Tibial nerve (tissue), 4 donors: ENCODE measurements at regions not wholly inside any gene's neighbourhood (a gene's known extent, or its start where the extent isn't known, plus 50 kb on each side); places are given as distances from the start of the nearest gene placed in this dataset.

Experiments used
- DNase-seq, 2 donors: peaks; one replicate each; pipeline ENCODE4 v3.0.0-alpha.2; 2019; ENCODE audit warnings: low spot score in 2 of 2
- H3K27ac ChIP-seq, 4 donors: fragments of 200-600 bp; sonication (generic) in 3 of 4; one replicate each; pipeline ENCODE4 v1.5.1; 2017 to 2019; ENCODE audit warnings: mild to moderate bottlenecking in 1 of 4
- H3K27me3 ChIP-seq, 2 donors: fragments of 200-600 bp; sonication (generic) in 1 of 2; one replicate each; pipeline versions ENCODE4 v1.5.1 to v1.6.0; 2017 to 2019
- H3K36me3 ChIP-seq, 3 donors: fragments of 200-600 bp; sonication (generic); one replicate each; pipeline ENCODE4 v1.5.1; 2018 to 2019
- H3K4me1 ChIP-seq, 4 donors: fragments of 200-600 bp; sonication (generic) in 3 of 4; one replicate each; pipeline ENCODE4 v1.5.1; 2017 to 2019
- H3K4me3 ChIP-seq, 4 donors: fragments of 200-600 bp; sonication (generic) in 3 of 4; one replicate each; pipeline ENCODE4 v1.5.1; 2017 to 2019; ENCODE audit warnings: mild to moderate bottlenecking in 1 of 4, moderate library complexity in 1 of 4
- H3K9me3 ChIP-seq, 4 donors: fragments of 200-600 bp; sonication (generic) in 3 of 4; one replicate each; pipeline ENCODE4 v1.5.1; 2017 to 2019
- EP300 ChIP-seq, 2 donors: sonication (generic); formaldehyde crosslinking; IDR thresholded peaks; one replicate each; pipeline ENCODE4 v1.6.1; 2017; ENCODE audit warnings: antibody characterized with exemption in 2 of 2, mild to moderate bottlenecking in 1 of 2
- POLR2A ChIP-seq, 2 donors: fragments of 450-650 bp; IDR thresholded peaks; one replicate each; pipeline ENCODE4 v1.6.1; 2017; ENCODE audit warnings: antibody characterized with exemption in 2 of 2, mild to moderate bottlenecking in 2 of 2, moderate library complexity in 2 of 2
- WGBS, 2 donors: methylation state at CpG; one replicate each; pipeline ENCODE4 v1.1.5; 2018; 5-methylcytosine and 5-hydroxymethylcytosine counted together
- TF ChIP-seq, protein P1 (sequence below), 5 experiments: fragments of 200-600 bp in 3 of 5; fragments of 450-650 bp in 2 of 5; sonication (generic) in 3 of 5; IDR thresholded peaks; one replicate each; pipeline ENCODE4 v1.5.1; 2016 to 2019; ENCODE audit warnings: antibody characterized with exemption in 5 of 5, mild to moderate bottlenecking in 3 of 5, moderate library complexity in 2 of 5

DNA sequence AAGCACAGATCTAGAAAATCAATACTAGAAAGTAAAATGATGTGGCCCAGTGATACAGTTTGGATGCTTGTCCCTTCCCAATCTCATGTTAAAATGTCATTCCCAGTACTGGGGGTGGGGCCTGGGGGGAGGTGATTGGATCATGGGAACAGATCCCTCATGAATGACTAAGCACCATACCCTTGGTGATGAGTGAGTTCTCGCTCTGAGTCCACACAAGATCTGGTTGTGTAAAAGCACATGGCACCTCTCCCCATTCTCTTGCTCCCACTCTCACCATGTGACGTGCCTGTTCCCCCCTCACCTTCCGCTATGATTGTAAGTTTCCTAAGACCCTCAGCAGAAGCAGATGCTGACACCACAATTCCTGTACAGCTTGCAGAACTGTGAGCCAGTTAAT, 234.2 kb upstream of the CDH6 start:
- Histone ChIP-seq H3K27ac (no peak overlapping the region), H3K27me3 (no peaks in the 10 kb centered on the region), H3K4me1 (no peaks in the 10 kb centered on the region), H3K4me3 (no peak overlapping the region), H3K36me3 (no peaks in the 10 kb centered on the region), H3K9me3 (no peaks in the 10 kb centered on the region)
- TF ChIP-seq EP300 (IDR thresholded peaks at IDR 0.05) (no peak), POLR2A (IDR thresholded peaks at IDR 0.05) (no peak)
- TF ChIP-seq, protein P1, sequence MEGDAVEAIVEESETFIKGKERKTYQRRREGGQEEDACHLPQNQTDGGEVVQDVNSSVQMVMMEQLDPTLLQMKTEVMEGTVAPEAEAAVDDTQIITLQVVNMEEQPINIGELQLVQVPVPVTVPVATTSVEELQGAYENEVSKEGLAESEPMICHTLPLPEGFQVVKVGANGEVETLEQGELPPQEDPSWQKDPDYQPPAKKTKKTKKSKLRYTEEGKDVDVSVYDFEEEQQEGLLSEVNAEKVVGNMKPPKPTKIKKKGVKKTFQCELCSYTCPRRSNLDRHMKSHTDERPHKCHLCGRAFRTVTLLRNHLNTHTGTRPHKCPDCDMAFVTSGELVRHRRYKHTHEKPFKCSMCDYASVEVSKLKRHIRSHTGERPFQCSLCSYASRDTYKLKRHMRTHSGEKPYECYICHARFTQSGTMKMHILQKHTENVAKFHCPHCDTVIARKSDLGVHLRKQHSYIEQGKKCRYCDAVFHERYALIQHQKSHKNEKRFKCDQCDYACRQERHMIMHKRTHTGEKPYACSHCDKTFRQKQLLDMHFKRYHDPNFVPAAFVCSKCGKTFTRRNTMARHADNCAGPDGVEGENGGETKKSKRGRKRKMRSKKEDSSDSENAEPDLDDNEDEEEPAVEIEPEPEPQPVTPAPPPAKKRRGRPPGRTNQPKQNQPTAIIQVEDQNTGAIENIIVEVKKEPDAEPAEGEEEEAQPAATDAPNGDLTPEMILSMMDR (IDR thresholded peaks at IDR 0.05) = no peak
- WGBS, 2 donors = 91 to 93% methylated on average over 3 of the region's 3 CpGs
- DNase-seq = no peak

DNA sequence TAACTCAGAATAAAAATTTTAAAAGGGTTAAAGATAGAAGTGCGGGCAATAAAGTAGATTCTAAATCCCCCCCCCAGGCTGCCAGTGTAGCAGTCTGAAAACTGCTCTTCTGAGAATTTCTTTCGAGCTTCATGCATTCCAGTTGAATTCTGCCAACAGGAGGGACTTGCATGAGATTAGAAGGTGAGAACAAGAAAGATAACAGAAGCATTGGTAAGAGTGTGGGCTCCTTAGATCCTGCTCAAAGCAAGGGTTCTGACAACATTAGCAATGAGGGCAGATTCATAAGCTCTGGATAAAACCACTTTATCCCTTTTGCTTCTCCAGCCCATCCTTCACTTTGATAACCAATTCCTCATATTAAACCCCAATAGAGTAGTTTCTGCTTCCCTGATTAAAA, 235.9 kb upstream of the CDH6 start:
- H3K27me3 ChIP-seq = no peaks in the 10 kb centered on the region
- H3K4me3 ChIP-seq = no peak overlapping the region
- WGBS, 2 donors = 70 to 73% methylated on average over 2 of the region's 2 CpGs
- H3K4me1 ChIP-seq = no peaks in the 10 kb centered on the region
- H3K27ac ChIP-seq = no peak overlapping the region
- no peaks in the 10 kb centered on the region for H3K36me3 ChIP-seq
- TF ChIP-seq, protein P1 (IDR thresholded peaks at IDR 0.05) = no peak
- no peak for TF ChIP-seq POLR2A (IDR thresholded peaks at IDR 0.05)
- no peak for TF ChIP-seq EP300 (IDR thresholded peaks at IDR 0.05)
- H3K9me3 ChIP-seq = peaks cover 0 to under 1% (median 0%) of the 10 kb centered on the region in 4 donors
- DNase-seq = no peak

DNA sequence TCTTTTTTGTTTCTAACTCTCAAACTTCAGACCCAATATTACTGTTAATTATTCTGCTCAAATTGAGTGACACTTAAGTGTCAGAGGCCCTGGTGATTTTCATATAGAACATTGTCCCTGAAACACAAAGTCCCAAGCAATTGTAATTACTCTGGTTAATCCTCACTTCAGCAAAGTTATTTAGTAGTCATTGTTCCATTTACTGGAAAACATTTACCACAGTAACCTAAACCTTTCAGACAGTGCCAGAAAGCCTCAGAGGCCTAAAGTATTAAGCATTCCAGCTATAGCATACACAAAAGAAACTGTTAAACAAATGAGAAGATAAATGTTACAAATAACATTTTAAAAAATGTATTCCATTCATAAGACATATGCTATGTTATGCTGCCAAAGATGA, 237.2 kb upstream of the CDH6 start:
- H3K4me3 ChIP-seq = no peak overlapping the region
- H3K27ac ChIP-seq = no peak overlapping the region
- H3K27me3 ChIP-seq = no peaks in the 10 kb centered on the region
- no peaks in the 10 kb centered on the region for H3K4me1 ChIP-seq
- TF ChIP-seq, protein P1 (IDR thresholded peaks at IDR 0.05) = no peak
- TF ChIP-seq POLR2A (IDR thresholded peaks at IDR 0.05) = no peak
- TF ChIP-seq EP300 (IDR thresholded peaks at IDR 0.05) = no peak
- peaks cover 0 to 3% (median 0%) of the 10 kb centered on the region in 4 donors for H3K9me3 ChIP-seq
- DNase-seq = no peak
- H3K36me3 ChIP-seq = no peaks in the 10 kb centered on the region

DNA sequence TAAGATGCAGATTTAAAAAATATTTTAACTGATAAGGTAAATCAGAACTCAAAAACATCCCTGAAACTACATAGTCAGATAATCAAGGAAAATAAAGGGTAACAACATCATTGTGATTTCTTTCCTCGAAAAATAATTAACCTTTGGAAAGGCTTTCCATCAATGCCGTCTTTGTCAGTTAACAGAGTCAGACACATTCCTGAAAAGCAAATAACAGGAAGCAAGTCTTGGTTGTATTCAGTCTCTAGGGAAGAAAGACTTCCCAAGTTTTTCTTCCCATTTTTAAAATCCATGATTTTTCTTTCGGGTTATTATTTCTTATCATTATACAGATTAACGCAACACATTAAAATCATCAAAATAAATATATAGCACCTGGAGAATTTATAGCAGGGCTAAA, 256.4 kb upstream of the CDH6 start:
- no peaks in the 10 kb centered on the region for H3K27me3 ChIP-seq
- WGBS, 2 donors = 11 to 20% methylated on average over 4 of the region's 4 CpGs
- TF ChIP-seq POLR2A (IDR thresholded peaks at IDR 0.05) = no peak
- TF ChIP-seq, protein P1 (IDR thresholded peaks at IDR 0.05) = no peak
- TF ChIP-seq EP300 (IDR thresholded peaks at IDR 0.05) = no peak
- no peaks in the 10 kb centered on the region for H3K9me3 ChIP-seq
- peaks cover 0 to 10% (median 0%) of the 10 kb centered on the region in 4 donors for H3K4me1 ChIP-seq
- DNase-seq = no peak
- no peak overlapping the region for H3K27ac ChIP-seq
- no peaks in the 10 kb centered on the region for H3K36me3 ChIP-seq
- H3K4me3 ChIP-seq = no peak overlapping the region

DNA sequence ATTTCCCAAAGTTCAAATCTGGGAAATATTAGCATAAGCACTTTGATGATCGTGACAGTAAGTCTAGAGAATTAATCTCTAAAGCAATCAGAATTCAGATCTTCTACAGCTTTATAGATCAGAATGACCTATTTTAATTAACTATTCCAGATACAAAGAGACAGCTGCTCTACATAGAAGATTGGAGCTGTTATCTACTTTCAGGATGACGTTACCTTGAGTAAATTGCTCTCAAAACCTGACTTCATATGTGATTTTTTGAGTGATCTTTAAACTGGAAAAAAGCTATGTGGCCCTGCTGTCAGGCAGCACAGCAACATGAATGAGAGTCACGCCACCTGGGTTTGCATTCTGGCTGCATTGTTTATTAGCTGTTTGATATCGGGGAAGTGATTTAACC, 259.9 kb upstream of the CDH6 start:
- Histone ChIP-seq H3K9me3 (no peaks in the 10 kb centered on the region), H3K4me3 (no peak overlapping the region), H3K36me3 (no peaks in the 10 kb centered on the region), H3K27me3 (no peaks in the 10 kb centered on the region), H3K27ac (no peak overlapping the region), H3K4me1 (peaks cover 0 to 6% (median 0%) of the 10 kb centered on the region in 4 donors)
- TF ChIP-seq, protein P1 (IDR thresholded peaks at IDR 0.05) = no peak
- TF ChIP-seq EP300 (IDR thresholded peaks at IDR 0.05) (no peak), POLR2A (IDR thresholded peaks at IDR 0.05) (no peak)
- no peak for DNase-seq
- 84 to 91% methylated on average over 4 of the region's 4 CpGs for WGBS, 2 donors
